H9 (cell line): ENCODE measurements at regions not wholly inside any gene's neighbourhood (a gene's known extent, or its start where the extent isn't known, plus 50 kb on each side); places are given as distances from the start of the nearest gene placed in this dataset.

Experiments
- DNase-seq: peaks from one replicate; pipeline ENCODE4 v3.0.0-alpha.2; 2017
- H2AFZ ChIP-seq: one replicate; pipeline ENCODE4 v1.6.1; 2013; ENCODE audit warnings: mild to moderate bottlenecking, low read length, control low read depth, moderate library complexity
- H2AK5ac ChIP-seq: 2 replicates; pipeline ENCODE4 v1.6.1; 2013; ENCODE audit warnings: low read length, control low read depth, mixed read lengths; ENCODE audit not compliant: insufficient read length
- H2BK120ac ChIP-seq: one replicate; pipeline ENCODE4 v1.6.1; 2013; ENCODE audit warnings: low read depth, mild to moderate bottlenecking, low read length, control low read depth, inconsistent platforms; ENCODE audit not compliant: poor library complexity, severe bottlenecking
- H2BK12ac ChIP-seq: 2 replicates; pipeline ENCODE4 v1.6.1; 2013; ENCODE audit warnings: low read length, control low read depth, mixed read lengths, low read depth; ENCODE audit not compliant: insufficient read length
- H2BK15ac ChIP-seq: 2 replicates; pipeline ENCODE4 v1.6.1; 2013; ENCODE audit warnings: low read depth, low read length, control low read depth
- H2BK20ac ChIP-seq: one replicate; pipeline ENCODE4 v1.6.1; 2013; ENCODE audit warnings: low read depth, mild to moderate bottlenecking, low read length, control low read depth, inconsistent platforms; ENCODE audit not compliant: poor library complexity, severe bottlenecking
- H2BK5ac ChIP-seq: 2 replicates; pipeline ENCODE4 v1.6.1; 2013; ENCODE audit warnings: low read length, control low read depth, mixed read lengths; ENCODE audit not compliant: insufficient read length
- H3K14ac ChIP-seq: 2 replicates; pipeline ENCODE4 v1.6.1; 2013; ENCODE audit warnings: low read length, control low read depth; ENCODE audit not compliant: insufficient read depth
- H3K18ac ChIP-seq: 2 replicates; pipeline ENCODE4 v1.6.1; 2013; ENCODE audit warnings: low read depth, mild to moderate bottlenecking, mixed read lengths, low read length, control low read depth; ENCODE audit not compliant: insufficient read length
- H3K23ac ChIP-seq: 2 replicates; pipeline ENCODE4 v1.6.1; 2013; ENCODE audit warnings: low read length, control low read depth, mixed read lengths, low read depth; ENCODE audit not compliant: insufficient read length
- H3K23me2 ChIP-seq: 2 replicates; pipeline ENCODE4 v1.6.1; 2013; ENCODE audit warnings: low read depth, mild to moderate bottlenecking, mixed read lengths, low read length, control low read depth; ENCODE audit not compliant: insufficient read length, poor library complexity, severe bottlenecking
- H3K27ac ChIP-seq: 2 replicates; pipeline ENCODE4 v1.5.1; 2013; ENCODE audit warnings: low read length, control low read depth, mixed read lengths, low read depth; ENCODE audit not compliant: insufficient read length
- H3K27me3 ChIP-seq: 2 replicates; pipeline ENCODE4 v1.6.1; 2013; ENCODE audit warnings: low read length, control low read depth, inconsistent platforms; ENCODE audit not compliant: insufficient read depth
- H3K4ac ChIP-seq: 2 replicates; pipeline ENCODE4 v1.6.1; 2013; ENCODE audit warnings: low read depth, mild to moderate bottlenecking, control low read depth, inconsistent platforms, low read length, moderate library complexity
- H3K4me1 ChIP-seq: 2 replicates; pipeline ENCODE4 v1.6.1; 2013; ENCODE audit warnings: low read length, control low read depth, inconsistent platforms; ENCODE audit not compliant: insufficient read depth
- H3K4me2 ChIP-seq: 2 replicates; pipeline ENCODE4 v1.6.1; 2013; ENCODE audit warnings: low read length, control low read depth, mixed read lengths; ENCODE audit not compliant: insufficient read length, insufficient read depth
- H3K56ac ChIP-seq: 2 replicates; pipeline ENCODE4 v1.6.1; 2013; ENCODE audit warnings: low read depth, mild to moderate bottlenecking, mixed read lengths, low read length, control low read depth; ENCODE audit not compliant: insufficient read length
- H3K79me1 ChIP-seq: 2 replicates; pipeline ENCODE4 v1.6.1; 2013; ENCODE audit warnings: low read depth, mild to moderate bottlenecking, moderate library complexity, low read length, control low read depth, inconsistent platforms; ENCODE audit not compliant: insufficient read depth, poor library complexity, severe bottlenecking
- H3K79me2 ChIP-seq: 2 replicates; pipeline ENCODE4 v1.6.1; 2013; ENCODE audit warnings: low read length, control low read depth, inconsistent platforms; ENCODE audit not compliant: insufficient read depth
- H3K9ac ChIP-seq: 2 replicates; pipeline ENCODE4 v1.6.1; 2013; ENCODE audit warnings: low read length, control low read depth, mixed read lengths; ENCODE audit not compliant: insufficient read length; ENCODE audit errors: extremely low read depth
- H3K9me3 ChIP-seq: one replicate; pipeline ENCODE4 v1.6.1; 2013; ENCODE audit warnings: low read depth, low read length, inconsistent platforms; ENCODE audit not compliant: control insufficient read depth
- H3T11ph ChIP-seq: one replicate; pipeline ENCODE4 v1.6.1; 2013; ENCODE audit warnings: mild to moderate bottlenecking, low read length, control low read depth, inconsistent platforms
- H4K20me1 ChIP-seq: one replicate; pipeline ENCODE4 v1.6.1; 2013; ENCODE audit not compliant: control insufficient read depth, insufficient read length, insufficient read depth
- H4K5ac ChIP-seq: 2 replicates; pipeline ENCODE4 v1.6.1; 2013; ENCODE audit warnings: low read depth, mild to moderate bottlenecking, mixed read lengths, low read length, control low read depth; ENCODE audit not compliant: insufficient read length
- H4K8ac ChIP-seq: replicated peaks from 2 replicates; pipeline ENCODE4 v1.6.1; 2013; ENCODE audit warnings: low read length, control low read depth, mixed read lengths, low read depth; ENCODE audit not compliant: insufficient read length
- H4K91ac ChIP-seq: 2 replicates; pipeline ENCODE4 v1.6.1; 2013; ENCODE audit warnings: low read depth, mild to moderate bottlenecking, moderate library complexity, mixed read lengths, low read length, control low read depth; ENCODE audit not compliant: insufficient read length
- H3K27ac Mint-ChIP-seq, 3 experiments: 2 replicates in 2 of 3; 3 replicates in 1 of 3; pipeline ENCODE4 v1.8.0; 2020 to 2021; ENCODE audit warnings: mixed read lengths in 3 of 3, mild to moderate bottlenecking in 1 of 3, moderate library complexity in 1 of 3
- H3K27me3 Mint-ChIP-seq: 2 replicates; pipeline ENCODE4 v1.8.0; 2021; ENCODE audit warnings: low read depth, mild to moderate bottlenecking, moderate library complexity, mixed read lengths
- H3K36me3 Mint-ChIP-seq, 3 experiments: 2 replicates in 2 of 3; 3 replicates in 1 of 3; pipeline ENCODE4 v1.8.0; 2020 to 2021; ENCODE audit warnings: low read depth in 3 of 3, mixed read lengths in 3 of 3; ENCODE audit not compliant: insufficient read depth in 1 of 3
- H3K4me1 Mint-ChIP-seq, 2 experiments: 2 replicates each; pipeline ENCODE4 v1.8.0; 2020; ENCODE audit warnings: mixed read lengths in 2 of 2
- H3K4me3 Mint-ChIP-seq, 2 experiments: 2 replicates in 1 of 2; 3 replicates in 1 of 2; pipeline ENCODE4 v1.8.0; 2020 to 2021; ENCODE audit warnings: mild to moderate bottlenecking in 2 of 2, mixed read lengths in 2 of 2, moderate library complexity in 1 of 2
- H3K9me3 Mint-ChIP-seq, 2 experiments: 2 replicates in 1 of 2; 3 replicates in 1 of 2; pipeline ENCODE4 v1.8.0; 2020; ENCODE audit warnings: mild to moderate bottlenecking in 2 of 2, mixed read lengths in 2 of 2, moderate library complexity in 1 of 2
- CTCF ChIP-seq: fragments of 200-600 bp; sonication (generic); conservative IDR thresholded peaks from 3 replicates; pipeline ENCODE4 v1.8.0; 2021; ENCODE audit warnings: antibody characterized with exemption, mild to moderate bottlenecking

- H4K8ac ChIP-seq: no peak overlapping the region
- peaks cover 11% of the 10 kb centered on the region for H3K9me3 ChIP-seq
- H3K4me1 Mint-ChIP-seq: peaks cover 18 to 19% of the 10 kb centered on the region in 2 experiments
- H3K4ac ChIP-seq: no peak overlapping the region
- H3K27me3 Mint-ChIP-seq: no peaks in the 10 kb centered on the region
- H3K23me2 ChIP-seq: no peaks in the 10 kb centered on the region
- H3K79me1 ChIP-seq: no peaks in the 10 kb centered on the region
- peaks cover 2% of the 10 kb centered on the region; the same call in 1 of the 2 replicates for H3K4me1 ChIP-seq
- no peak overlapping the region for H4K5ac ChIP-seq
- H3K14ac ChIP-seq: no peak overlapping the region
- H3K18ac ChIP-seq: no peak overlapping the region
- no peaks in the 10 kb centered on the region for H4K20me1 ChIP-seq
- H3K4me3 Mint-ChIP-seq: no peak overlapping the region
- no peak overlapping the region for H2BK5ac ChIP-seq
- H3K79me2 ChIP-seq: no peaks in the 10 kb centered on the region
- H3K23ac ChIP-seq: no peak overlapping the region
- H3K36me3 Mint-ChIP-seq: peaks cover 3 to 14% (median 3%) of the 10 kb centered on the region in 3 experiments; a peak in 6 of 7 replicates
- H3K9ac ChIP-seq: no peak overlapping the region
- no peak overlapping the region for H2AK5ac ChIP-seq
- no peak overlapping the region for H2BK20ac ChIP-seq
- no peak overlapping the region for H3K27ac ChIP-seq
- no peak overlapping the region for H3T11ph ChIP-seq
- no peak for DNase-seq
- no peak overlapping the region for H2BK120ac ChIP-seq
- H3K27ac Mint-ChIP-seq: no peak overlapping the region
- no peak overlapping the region for H3K4me2 ChIP-seq
- H4K91ac ChIP-seq: no peak overlapping the region
- no peak overlapping the region for H2AFZ ChIP-seq
- TF ChIP-seq CTCF: no peak
- H2BK12ac ChIP-seq: no peak overlapping the region
- no peak overlapping the region for H3K56ac ChIP-seq
- no peaks in the 10 kb centered on the region for H3K27me3 ChIP-seq
- peaks cover 5 to 16% of the 10 kb centered on the region in 2 experiments for H3K9me3 Mint-ChIP-seq
- no peak overlapping the region for H2BK15ac ChIP-seq
Observed at GRCh38 chr5:119954106-119954505, 324.7 kb downstream of the FAM170A start.
